Liver (tissue), 3 donors: ENCODE measurements at regions not wholly inside any gene's neighbourhood (a gene's known extent, or its start where the extent isn't known, plus 50 kb on each side); places are given as distances from the start of the nearest gene placed in this dataset.

Source experiments
- GABPA ChIP-seq, 2 donors: IDR thresholded peaks in 1 of 2; conservative IDR thresholded peaks in 1 of 2; 2 replicates each; pipeline ENCODE4 v1.6.1; 2016; ENCODE audit warnings: antibody characterized with exemption in 2 of 2, mild to moderate bottlenecking in 1 of 2, moderate library complexity in 1 of 2
- RAD21 ChIP-seq, 2 donors: IDR thresholded peaks; 2 replicates each; pipeline ENCODE4 v1.6.1; 2016; ENCODE audit warnings: antibody characterized with exemption in 2 of 2, mild to moderate bottlenecking in 2 of 2
- RXRA ChIP-seq, 2 donors: IDR thresholded peaks; 2 replicates each; pipeline ENCODE4 v1.6.1; 2017 to 2018; ENCODE audit warnings: antibody characterized with exemption in 2 of 2, mild to moderate bottlenecking in 1 of 2
- SP1 ChIP-seq: IDR thresholded peaks from 2 replicates; pipeline ENCODE4 v1.6.1; 2018; ENCODE audit warnings: antibody characterized with exemption, mild to moderate bottlenecking
- YY1 ChIP-seq: IDR thresholded peaks from 2 replicates; pipeline ENCODE4 v1.6.1; 2016; ENCODE audit warnings: antibody characterized with exemption, mild to moderate bottlenecking
- TF ChIP-seq, protein P1 (sequence below): fragments of 150-350 bp; IDR thresholded peaks from 2 replicates; pipeline ENCODE4 v1.5.1; 2017; ENCODE audit warnings: improper control_type of control experiment, low read depth, low read length; ENCODE audit not compliant: missing input control
- TF ChIP-seq, protein P2 (sequence below): IDR thresholded peaks from 2 replicates; pipeline ENCODE4 v1.6.1; 2016; ENCODE audit warnings: antibody characterized with exemption, mild to moderate bottlenecking
- donor health status: healthy.
- donor health status: healthy.

DNA sequence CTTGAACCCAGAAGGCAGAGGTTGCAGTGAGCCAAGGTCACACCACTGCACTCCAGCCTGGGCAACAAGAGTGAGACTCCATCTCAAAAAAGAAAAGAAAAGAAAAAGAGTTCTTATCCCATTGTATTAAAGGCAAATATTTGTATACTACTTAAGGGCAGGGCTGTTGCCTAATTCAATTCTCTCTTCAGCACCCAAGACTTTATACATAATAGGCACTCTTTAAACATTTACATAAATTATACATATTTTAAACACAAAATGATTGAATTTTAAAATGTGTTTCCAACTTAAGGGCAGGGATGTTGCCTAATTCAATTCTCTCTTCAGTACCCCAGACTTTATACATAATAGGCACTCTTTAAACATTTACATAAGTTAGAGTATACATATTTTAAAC lies 424.3 kb upstream of the ARID1B start:
- TF ChIP-seq, protein P1, sequence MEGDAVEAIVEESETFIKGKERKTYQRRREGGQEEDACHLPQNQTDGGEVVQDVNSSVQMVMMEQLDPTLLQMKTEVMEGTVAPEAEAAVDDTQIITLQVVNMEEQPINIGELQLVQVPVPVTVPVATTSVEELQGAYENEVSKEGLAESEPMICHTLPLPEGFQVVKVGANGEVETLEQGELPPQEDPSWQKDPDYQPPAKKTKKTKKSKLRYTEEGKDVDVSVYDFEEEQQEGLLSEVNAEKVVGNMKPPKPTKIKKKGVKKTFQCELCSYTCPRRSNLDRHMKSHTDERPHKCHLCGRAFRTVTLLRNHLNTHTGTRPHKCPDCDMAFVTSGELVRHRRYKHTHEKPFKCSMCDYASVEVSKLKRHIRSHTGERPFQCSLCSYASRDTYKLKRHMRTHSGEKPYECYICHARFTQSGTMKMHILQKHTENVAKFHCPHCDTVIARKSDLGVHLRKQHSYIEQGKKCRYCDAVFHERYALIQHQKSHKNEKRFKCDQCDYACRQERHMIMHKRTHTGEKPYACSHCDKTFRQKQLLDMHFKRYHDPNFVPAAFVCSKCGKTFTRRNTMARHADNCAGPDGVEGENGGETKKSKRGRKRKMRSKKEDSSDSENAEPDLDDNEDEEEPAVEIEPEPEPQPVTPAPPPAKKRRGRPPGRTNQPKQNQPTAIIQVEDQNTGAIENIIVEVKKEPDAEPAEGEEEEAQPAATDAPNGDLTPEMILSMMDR = no peak
- TF ChIP-seq SP1 (no peak), RAD21 (IDR thresholded peaks at IDR 0.05) (no peak), YY1 (no peak), RXRA (IDR thresholded peaks at IDR 0.05) (no peak), GABPA (IDR thresholded peaks at IDR 0.05 in 1 of 2, conservative IDR thresholded peaks at IDR 0.05 in 1 of 2) (no peak)
- TF ChIP-seq, protein P2, sequence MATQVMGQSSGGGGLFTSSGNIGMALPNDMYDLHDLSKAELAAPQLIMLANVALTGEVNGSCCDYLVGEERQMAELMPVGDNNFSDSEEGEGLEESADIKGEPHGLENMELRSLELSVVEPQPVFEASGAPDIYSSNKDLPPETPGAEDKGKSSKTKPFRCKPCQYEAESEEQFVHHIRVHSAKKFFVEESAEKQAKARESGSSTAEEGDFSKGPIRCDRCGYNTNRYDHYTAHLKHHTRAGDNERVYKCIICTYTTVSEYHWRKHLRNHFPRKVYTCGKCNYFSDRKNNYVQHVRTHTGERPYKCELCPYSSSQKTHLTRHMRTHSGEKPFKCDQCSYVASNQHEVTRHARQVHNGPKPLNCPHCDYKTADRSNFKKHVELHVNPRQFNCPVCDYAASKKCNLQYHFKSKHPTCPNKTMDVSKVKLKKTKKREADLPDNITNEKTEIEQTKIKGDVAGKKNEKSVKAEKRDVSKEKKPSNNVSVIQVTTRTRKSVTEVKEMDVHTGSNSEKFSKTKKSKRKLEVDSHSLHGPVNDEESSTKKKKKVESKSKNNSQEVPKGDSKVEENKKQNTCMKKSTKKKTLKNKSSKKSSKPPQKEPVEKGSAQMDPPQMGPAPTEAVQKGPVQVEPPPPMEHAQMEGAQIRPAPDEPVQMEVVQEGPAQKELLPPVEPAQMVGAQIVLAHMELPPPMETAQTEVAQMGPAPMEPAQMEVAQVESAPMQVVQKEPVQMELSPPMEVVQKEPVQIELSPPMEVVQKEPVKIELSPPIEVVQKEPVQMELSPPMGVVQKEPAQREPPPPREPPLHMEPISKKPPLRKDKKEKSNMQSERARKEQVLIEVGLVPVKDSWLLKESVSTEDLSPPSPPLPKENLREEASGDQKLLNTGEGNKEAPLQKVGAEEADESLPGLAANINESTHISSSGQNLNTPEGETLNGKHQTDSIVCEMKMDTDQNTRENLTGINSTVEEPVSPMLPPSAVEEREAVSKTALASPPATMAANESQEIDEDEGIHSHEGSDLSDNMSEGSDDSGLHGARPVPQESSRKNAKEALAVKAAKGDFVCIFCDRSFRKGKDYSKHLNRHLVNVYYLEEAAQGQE = no peak
